HG03378 (cell line): ENCODE measurements at regions not wholly inside any gene's neighbourhood (a gene's known extent, or its start where the extent isn't known, plus 50 kb on each side); places are given as distances from the start of the nearest gene placed in this dataset.

ENCODE experiments used
- ATAC-seq: cut with Tn5 transposase; IDR thresholded peaks from one replicate; pipeline ENCODE4 v1.9.1; 2021; ENCODE audit warnings: mild to moderate bottlenecking, moderate library complexity; ENCODE audit not compliant: unreplicated experiment

GRCh38 chr10:8520382-8520781 lies 465.9 kb downstream of the GATA3 start:
- ATAC-seq: no peak

DNA sequence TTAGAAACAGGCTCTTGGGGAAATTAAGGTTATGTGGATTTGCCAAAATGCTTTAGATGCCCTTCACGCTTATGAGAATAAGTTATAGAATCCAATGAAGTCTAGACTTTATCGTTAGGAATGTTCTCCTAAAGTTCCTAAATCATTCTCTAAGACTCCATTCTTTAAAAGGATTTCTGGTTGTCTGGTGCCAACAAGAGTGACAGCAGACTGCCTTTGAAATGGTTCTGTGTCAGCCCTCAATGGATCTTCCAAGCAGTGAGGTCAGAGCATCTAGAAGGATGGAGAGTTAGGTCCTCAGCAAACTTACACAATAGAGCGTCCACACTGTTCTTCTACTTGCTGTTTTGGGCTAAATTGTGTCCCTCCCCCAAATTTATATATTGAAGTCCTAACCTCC lies 473.3 kb downstream of the GATA3 start:
- no peak for ATAC-seq

DNA sequence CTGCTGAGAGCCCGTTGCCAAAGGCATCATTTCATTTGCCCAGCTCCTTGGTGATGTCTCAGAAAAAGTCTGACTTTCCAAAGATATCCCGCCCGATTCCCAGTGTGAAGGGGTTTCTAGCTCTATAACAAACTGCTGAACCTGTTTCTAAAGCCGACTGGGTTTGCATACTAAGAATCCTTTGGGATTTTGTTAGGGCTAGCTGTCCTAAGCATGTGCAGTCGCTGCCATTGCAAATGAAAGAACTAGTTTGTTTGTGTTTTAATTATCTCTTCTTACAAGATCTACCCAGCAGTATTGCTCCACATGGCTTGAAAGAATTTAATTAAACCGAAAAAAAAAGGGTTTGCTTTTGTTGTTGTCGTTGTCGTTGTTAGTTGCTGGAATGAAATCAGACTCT lies 476.6 kb downstream of the GATA3 start:
- no peak for ATAC-seq

GRCh38 chr10:8532647-8533046 lies 478.2 kb downstream of the GATA3 start:
- no peak for ATAC-seq

DNA sequence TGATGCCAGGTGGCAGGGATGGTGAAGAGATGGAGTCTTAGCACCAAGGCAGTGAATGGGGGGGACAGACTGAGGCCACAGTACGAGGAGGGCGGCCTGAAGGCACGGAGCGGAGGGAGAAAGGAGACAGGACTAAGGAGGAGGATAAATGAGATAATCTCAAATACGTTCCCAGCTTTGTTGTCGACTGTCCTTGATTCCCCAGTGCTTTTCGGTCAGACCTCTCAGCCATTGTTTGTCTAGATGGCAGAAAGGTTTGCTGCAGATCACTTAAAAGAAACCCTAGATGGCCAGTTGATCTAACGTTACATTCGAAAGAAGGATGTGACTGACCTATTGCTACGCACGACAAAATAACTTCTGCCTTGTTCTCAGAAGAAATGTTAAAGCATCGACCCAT lies 479.0 kb downstream of the GATA3 start:
- no peak for ATAC-seq

GRCh38 chr10:8534096-8534495 lies 479.6 kb downstream of the GATA3 start:
- no peak for ATAC-seq

GRCh38 chr10:8534891-8535290 lies 480.4 kb downstream of the GATA3 start:
- no peak for ATAC-seq

DNA sequence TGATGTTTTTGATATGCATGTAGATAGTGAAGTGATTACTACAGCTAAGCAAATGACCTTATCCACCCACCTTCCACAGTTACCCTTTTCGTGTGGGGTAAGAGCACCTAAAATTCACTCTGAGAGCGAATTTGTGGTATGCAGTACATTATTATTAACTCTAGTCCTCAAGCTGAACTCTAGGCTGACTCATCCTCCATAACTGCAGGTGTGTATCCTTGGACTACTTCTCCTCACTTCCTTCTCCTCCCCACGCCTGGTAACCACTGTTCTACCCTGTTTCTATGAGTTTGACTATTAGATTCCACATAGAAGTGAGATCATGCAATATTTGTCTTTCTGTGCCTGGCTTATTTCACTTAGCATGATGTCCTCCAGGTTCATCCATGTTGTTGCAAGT lies 484.6 kb downstream of the GATA3 start:
- no peak for ATAC-seq

GRCh38 chr10:8543361-8544056 lies 489.0 kb downstream of the GATA3 start:
- ATAC-seq: no peak

DNA sequence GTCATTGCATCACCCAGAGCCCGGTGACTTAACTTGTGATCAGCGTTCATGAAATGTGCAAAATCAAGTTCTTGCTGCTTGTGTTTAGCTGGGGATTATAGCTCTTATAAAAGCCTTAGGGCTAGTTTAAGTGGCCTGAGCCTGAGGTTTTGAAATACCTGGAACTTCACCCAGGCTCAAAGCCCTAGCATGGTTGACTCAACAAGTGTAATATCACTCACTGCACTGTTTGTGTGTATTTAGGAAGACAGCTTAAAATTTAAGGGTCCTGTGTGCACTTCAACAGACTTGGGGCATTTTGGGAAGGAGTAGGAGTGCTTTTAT lies 489.5 kb downstream of the GATA3 start:
- ATAC-seq: no peak

- no peak for ATAC-seq
Measured at GRCh38 chr10:8544500-8544899, 490.0 kb downstream of the GATA3 start.

DNA sequence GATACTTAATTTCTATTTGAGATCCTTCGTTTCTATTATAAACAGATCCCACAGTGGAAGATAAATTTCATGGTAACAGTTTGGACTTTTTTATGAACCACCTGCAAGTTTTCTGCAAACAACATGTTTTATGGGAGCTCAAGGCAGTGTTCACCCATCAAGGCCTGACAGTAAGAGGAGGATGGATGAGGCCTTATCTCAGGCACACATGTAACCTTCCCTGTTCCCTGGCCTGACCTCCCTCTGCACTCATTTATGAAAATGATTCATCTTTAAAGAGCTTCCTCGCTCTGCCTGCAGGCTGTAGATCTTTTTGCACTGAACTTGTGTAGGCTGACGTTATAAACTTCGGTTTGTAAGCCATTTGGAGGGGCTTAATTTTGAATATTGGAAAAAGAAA lies 500.1 kb downstream of the GATA3 start:
- ATAC-seq: no peak

DNA sequence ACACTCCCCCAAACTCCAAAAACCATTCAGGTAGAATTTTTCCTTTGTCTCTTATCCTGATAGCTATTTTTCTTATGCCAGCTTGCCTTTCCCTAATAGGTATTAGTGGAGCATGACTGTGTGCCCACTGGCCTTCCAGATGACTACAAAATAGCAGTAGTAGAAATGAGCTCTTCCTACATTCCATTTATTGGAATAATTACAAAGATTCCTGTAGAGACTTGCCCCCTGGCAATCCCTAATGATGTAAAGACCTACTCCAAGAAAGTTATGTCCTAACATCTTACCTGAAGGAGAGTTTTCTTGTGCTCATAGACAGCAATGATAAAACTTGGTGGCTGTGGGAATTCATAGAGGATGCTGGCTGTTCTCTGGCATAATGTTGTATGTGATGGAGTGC lies 501.8 kb downstream of the GATA3 start:
- ATAC-seq: no peak

DNA sequence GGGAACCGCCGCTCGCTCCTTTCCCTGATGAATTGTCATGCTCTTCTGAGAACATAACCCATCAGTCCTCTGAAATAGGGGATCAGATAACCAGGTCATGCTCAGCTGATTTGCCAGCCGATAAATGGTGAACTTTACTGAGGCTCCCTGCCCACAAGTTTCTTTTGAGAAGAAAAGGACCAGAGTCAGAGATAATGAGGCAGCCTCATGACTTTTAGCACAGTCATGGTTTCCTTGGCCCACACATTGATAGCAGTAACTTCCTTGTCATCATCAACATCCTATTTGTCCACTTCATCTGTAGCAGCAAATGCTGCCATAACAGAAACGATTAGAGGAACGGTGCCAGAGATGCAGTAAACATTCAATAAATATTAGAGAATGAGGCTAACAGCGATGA lies 509.0 kb downstream of the GATA3 start:
- ATAC-seq: no peak

DNA sequence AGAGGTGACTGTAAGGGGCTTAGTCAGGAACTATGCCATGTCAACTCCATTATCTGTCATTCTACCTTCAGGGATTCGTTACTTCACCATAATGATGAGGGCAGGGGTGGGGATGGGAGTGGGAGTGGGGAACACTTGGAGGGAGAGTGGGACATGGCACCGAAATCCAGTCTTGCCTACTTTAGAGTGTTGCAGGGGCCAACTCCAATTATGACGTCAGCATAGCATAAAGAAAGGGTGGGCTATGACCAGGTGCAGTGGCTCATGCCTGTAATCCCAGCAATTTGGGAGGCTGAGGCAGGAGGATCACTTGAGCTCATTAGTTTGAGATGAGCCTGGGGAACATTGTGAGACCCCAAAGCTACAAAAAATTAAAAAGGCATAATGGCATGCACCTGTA lies 512.2 kb downstream of the GATA3 start:
- no peak for ATAC-seq

DNA sequence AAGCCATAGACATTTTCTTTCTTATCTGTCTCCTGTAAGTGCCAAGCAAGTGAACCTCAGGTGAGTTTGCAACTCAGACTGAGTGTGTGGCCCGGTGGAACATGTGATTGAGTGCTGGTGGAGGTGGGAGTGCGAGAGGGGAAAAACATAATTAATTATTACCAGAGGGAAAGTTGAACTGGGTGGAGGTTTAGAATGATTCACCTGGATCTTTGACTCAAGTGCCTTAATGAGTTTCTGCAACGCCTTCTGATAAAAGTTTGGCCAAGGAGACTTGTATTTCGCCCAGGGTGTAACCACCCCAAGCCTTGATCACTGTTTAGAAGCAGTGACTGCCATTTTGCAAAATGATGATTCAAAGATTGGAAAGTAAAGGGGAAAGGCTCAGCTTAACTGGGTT lies 513.9 kb downstream of the GATA3 start:
- no peak for ATAC-seq

DNA sequence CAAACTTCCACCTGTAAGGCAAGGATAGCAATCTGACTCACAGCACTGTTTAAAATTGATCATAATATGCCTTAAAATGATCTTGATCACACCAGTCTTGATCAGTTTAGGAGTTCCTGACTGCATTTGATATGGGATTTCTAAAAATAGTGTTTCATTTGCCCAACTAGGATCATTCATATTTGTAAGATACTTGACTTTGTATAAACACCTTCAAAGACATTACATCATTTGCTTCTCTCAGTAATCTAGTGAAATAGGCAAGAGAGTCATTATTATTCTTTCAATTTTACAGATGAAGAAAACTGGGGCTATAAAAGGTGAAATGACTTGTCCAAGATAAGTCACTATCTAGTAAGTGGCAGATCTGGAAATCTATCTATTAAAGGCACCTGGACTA lies 521.1 kb downstream of the GATA3 start:
- ATAC-seq: no peak

DNA sequence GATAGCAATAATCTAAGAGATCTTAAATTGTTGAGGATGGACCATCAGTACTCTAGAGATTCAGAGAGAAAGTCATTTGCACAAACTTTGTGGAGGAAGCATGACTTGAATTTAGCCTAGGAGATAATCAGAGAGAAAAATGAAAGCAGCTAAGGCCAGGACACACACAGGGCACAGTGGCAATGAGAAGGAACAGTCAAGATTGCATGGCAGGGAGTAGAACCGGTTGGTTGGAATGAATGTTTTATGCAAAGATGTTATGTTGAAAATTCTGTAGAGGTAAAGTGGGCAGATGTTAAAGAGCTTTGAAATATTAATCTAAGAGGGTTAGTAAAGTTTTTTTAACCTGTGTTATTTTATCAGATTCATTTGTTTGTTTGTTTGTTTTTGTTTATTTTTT lies 521.8 kb downstream of the GATA3 start:
- ATAC-seq: no peak

GRCh38 chr10:8576911-8577310 lies 522.4 kb downstream of the GATA3 start:
- no peak for ATAC-seq

GRCh38 chr10:8577686-8578085 lies 523.2 kb downstream of the GATA3 start:
- ATAC-seq: no peak

DNA sequence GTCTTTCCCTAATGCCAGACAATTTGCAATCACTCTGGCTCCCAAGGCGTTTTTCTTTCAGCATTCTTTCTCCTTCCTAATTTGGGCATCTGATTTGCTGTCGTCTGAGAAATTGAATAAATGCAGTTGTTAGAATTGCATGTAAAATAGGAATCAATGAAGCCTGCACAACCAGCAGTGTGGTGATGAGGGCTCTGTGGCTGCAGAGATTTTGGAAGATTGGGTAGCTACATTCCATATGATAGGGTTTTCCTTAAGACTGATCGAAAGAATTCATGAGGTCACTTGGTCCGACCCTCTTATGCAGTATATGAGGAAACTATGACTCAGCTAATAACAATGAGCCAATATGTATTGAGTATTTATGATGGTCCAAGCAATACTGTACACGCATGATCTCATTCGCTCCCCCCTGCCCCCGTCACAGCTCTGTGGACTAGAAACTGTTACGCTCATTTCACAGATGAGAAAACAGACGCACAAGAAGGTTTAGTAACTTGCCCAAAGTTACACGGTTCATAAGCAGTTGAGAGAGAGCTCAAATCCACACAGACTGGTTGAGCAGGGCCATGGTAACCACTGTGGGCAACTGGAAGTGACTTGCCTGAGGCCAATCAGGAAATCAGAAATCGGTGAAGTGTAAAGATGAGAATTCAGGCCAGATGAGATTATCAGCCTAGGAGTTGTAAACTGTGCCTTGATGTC lies 527.2 kb downstream of the GATA3 start:
- ATAC-seq: no peak

DNA sequence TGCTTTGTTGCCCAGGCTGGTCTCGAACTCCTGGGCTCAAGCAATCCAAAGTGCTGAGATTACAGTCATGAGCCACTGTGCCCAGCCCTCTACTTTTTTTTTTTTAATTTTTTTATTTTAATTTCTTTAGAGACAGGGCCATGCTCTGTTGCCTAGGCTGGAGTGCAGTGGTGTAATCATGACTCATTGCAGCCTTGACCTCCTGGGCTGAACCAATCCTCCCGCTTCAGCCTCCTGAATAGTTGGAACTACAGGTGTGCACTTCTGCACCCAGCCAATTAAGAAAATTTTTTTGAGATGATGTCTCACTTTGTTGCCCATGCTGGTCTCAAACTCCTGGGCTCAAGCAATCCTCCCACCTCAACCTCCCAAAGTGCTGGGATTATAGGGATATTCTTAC lies 528.6 kb downstream of the GATA3 start:
- ATAC-seq: no peak

- no peak for ATAC-seq
Measured at GRCh38 chr10:8584666-8585065, 530.2 kb downstream of the GATA3 start.
